Esophagus muscularis mucosa (tissue), 4 donors: ENCODE measurements at regions not wholly inside any gene's neighbourhood (a gene's known extent, or its start where the extent isn't known, plus 50 kb on each side); places are given as distances from the start of the nearest gene placed in this dataset.

Experiments
- EP300 ChIP-seq: sonication (generic); formaldehyde crosslinking; IDR thresholded peaks from one replicate; pipeline ENCODE4 v1.6.1; 2017; ENCODE audit warnings: antibody characterized with exemption
- POLR2A ChIP-seq: fragments of 450-650 bp; IDR thresholded peaks from one replicate; pipeline ENCODE4 v1.6.1; 2017; ENCODE audit warnings: antibody characterized with exemption, moderate library complexity, mild to moderate bottlenecking, low read depth
- TF ChIP-seq, protein P1 (sequence below), 3 experiments: fragments of 200-600 bp in 2 of 3; fragments of 450-650 bp in 1 of 3; sonication (generic) in 2 of 3; IDR thresholded peaks; one replicate each; pipeline ENCODE4 v1.5.1; 2017 to 2019; ENCODE audit warnings: antibody characterized with exemption in 3 of 3, mild to moderate bottlenecking in 2 of 3, moderate library complexity in 1 of 3

DNA sequence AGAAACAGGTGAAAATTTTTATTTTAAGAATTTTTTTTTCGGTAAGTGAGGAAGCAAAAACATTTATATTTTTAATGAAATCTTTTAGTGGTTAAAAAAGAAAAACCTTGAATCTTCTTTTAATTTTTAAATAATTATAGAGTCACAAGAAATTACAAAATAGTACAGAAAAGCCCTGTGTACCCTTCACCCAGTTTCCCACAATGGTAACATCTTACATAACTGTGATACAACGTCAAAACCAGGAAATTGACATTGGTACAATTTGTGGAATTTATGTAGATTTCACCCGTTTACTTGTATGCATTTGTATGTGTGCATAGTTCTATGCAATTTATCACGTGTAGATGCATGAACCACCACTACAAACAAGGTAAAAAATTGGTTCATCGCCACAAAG is 285.9 kb downstream of the MTX2 start:
- TF ChIP-seq, protein P1, sequence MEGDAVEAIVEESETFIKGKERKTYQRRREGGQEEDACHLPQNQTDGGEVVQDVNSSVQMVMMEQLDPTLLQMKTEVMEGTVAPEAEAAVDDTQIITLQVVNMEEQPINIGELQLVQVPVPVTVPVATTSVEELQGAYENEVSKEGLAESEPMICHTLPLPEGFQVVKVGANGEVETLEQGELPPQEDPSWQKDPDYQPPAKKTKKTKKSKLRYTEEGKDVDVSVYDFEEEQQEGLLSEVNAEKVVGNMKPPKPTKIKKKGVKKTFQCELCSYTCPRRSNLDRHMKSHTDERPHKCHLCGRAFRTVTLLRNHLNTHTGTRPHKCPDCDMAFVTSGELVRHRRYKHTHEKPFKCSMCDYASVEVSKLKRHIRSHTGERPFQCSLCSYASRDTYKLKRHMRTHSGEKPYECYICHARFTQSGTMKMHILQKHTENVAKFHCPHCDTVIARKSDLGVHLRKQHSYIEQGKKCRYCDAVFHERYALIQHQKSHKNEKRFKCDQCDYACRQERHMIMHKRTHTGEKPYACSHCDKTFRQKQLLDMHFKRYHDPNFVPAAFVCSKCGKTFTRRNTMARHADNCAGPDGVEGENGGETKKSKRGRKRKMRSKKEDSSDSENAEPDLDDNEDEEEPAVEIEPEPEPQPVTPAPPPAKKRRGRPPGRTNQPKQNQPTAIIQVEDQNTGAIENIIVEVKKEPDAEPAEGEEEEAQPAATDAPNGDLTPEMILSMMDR (IDR thresholded peaks at IDR 0.05), result no peak
- TF ChIP-seq POLR2A (no peak), EP300 (no peak)
